GM19239 (cell line): ENCODE measurements at regions not wholly inside any gene's neighbourhood (a gene's known extent, or its start where the extent isn't known, plus 50 kb on each side); places are given as distances from the start of the nearest gene placed in this dataset.
"Not testable (repeated sequence)": the region's sequence is repeated elsewhere in the genome, so short reads cannot be mapped to it uniquely, and the experiment has no call there.

Source experiments
- DNase-seq: peaks from one replicate; pipeline ENCODE4 v3.0.0; 2011; ENCODE audit warnings: low spot score; ENCODE audit not compliant: insufficient read length
- FAIRE-seq: peaks from 2 replicates; lab custom pipeline; 2011; peaks lifted over from hg19 to GRCh38; lab: Jason Lieb, UNC

GRCh38 chr4:183812567-183812966, 92.5 kb upstream of the STOX2 start:
- no peak for FAIRE-seq

GRCh38 chr4:183814461-183814860, 90.6 kb upstream of the STOX2 start:
- FAIRE-seq (no peak), DNase-seq (no peak)

More at GRCh38 chr4:183812567-183812966, 92.5 kb upstream of the STOX2 start:
- no peak for DNase-seq

GRCh38 chr4:183816077-183816476, 89.0 kb upstream of the STOX2 start:
- FAIRE-seq (no peak), DNase-seq (no peak)

GRCh38 chr4:183816882-183817509, 88.1 kb upstream of the STOX2 start:
- FAIRE-seq (no peak), DNase-seq (no peak)

GRCh38 chr4:183818591-183818990, 86.5 kb upstream of the STOX2 start:
- FAIRE-seq, DNase-seq: not testable (repeated sequence)

GRCh38 chr4:183821076-183821853, 83.8 kb upstream of the STOX2 start:
- FAIRE-seq, result no peak

GRCh38 chr4:183823434-183823833, 81.7 kb upstream of the STOX2 start:
- FAIRE-seq, result no peak

More at GRCh38 chr4:183821076-183821853, 83.8 kb upstream of the STOX2 start:
- DNase-seq, result no peak

GRCh38 chr4:183825346-183825745, 79.8 kb upstream of the STOX2 start:
- DNase-seq, result no peak
- no peak for FAIRE-seq

More at GRCh38 chr4:183823434-183823833, 81.7 kb upstream of the STOX2 start:
- DNase-seq, result no peak

- DNase-seq, result no peak
- no peak for FAIRE-seq
Measured at GRCh38 chr4:183826461-183826860, 78.6 kb upstream of the STOX2 start.

- no peak for DNase-seq
- FAIRE-seq, result no peak
Measured at GRCh38 chr4:183828125-183828524, 77.0 kb upstream of the STOX2 start.

GRCh38 chr4:183828839-183829238, 76.3 kb upstream of the STOX2 start:
- DNase-seq (no peak), FAIRE-seq (no peak)

- FAIRE-seq, result no peak
- DNase-seq, result no peak
Measured at GRCh38 chr4:183830438-183830985, 74.6 kb upstream of the STOX2 start.

GRCh38 chr4:183831026-183831446, 74.1 kb upstream of the STOX2 start:
- DNase-seq (no peak), FAIRE-seq (no peak)

GRCh38 chr4:183831683-183832082, 73.4 kb upstream of the STOX2 start:
- no peak for DNase-seq
- no peak for FAIRE-seq

GRCh38 chr4:183832776-183833450, 72.2 kb upstream of the STOX2 start:
- DNase-seq (no peak), FAIRE-seq (no peak)

- FAIRE-seq (no peak), DNase-seq (no peak)
Measured at GRCh38 chr4:183834252-183834651, 70.9 kb upstream of the STOX2 start.

GRCh38 chr4:183837222-183837621, 67.9 kb upstream of the STOX2 start:
- DNase-seq (no peak), FAIRE-seq (no peak)

GRCh38 chr4:183838987-183839712, 66.0 kb upstream of the STOX2 start:
- FAIRE-seq (no peak), DNase-seq (no peak)

- DNase-seq, result peak; percentile 56
- peak; percentile 86 for FAIRE-seq
Measured at GRCh38 chr4:183840311-183840710, 64.8 kb upstream of the STOX2 start.

- FAIRE-seq, result no peak
- DNase-seq, result no peak
Measured at GRCh38 chr4:183841001-183841400, 64.1 kb upstream of the STOX2 start.
